Astrocyte of the cerebellum (primary cell): ENCODE measurements at regions not wholly inside any gene's neighbourhood (a gene's known extent, or its start where the extent isn't known, plus 50 kb on each side); places are given as distances from the start of the nearest gene placed in this dataset.
"Not testable (repeated sequence)": the region's sequence is repeated elsewhere in the genome, so short reads cannot be mapped to it uniquely, and the experiment has no call there.

Source experiments
- DNase-seq: peaks from one replicate; pipeline ENCODE4 v3.0.0-alpha.2; 2011; ENCODE audit warnings: low read depth
- H3K4me3 ChIP-seq: 2 replicates; pipeline ENCODE4 v1.5.1; 2011; ENCODE audit warnings: mild to moderate bottlenecking, low read depth, low read length, moderate library complexity
- in situ Hi-C: cut with HindIII; loops from 2 replicates; pipeline ENCODE4 v1.10.0; 2017; ENCODE audit warnings: low sequenced_read_pairs
- TF ChIP-seq, protein P1 (sequence below): IDR thresholded peaks from 2 replicates; pipeline ENCODE4 v1.5.1; 2012; ENCODE audit warnings: low read length, low read depth, moderate library complexity, mild to moderate bottlenecking; ENCODE audit errors: missing control alignments

DNA sequence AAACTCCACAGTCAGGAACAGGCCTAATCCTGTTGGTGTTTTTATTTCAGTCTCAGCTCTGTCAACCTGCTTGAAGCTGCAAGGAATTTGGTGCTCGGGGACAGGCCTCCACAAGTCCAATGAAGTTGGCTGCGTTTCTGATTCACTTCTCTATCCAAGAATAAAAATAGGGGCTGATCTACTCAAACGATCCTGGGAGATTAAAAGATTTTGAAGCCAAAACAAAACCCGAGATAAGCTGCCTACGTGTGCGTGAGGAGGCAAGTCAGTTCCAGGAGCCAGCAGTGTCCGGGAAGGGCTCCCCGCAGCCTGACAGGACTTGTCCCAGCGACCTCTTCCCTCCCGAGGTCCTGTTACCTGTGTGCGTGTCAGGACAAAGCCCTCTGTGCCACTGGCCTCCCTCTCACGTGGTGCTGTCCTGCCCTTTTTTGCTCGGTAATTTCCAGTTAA lies 98.0 kb downstream of the ETS2 start:
- TF ChIP-seq, protein P1, sequence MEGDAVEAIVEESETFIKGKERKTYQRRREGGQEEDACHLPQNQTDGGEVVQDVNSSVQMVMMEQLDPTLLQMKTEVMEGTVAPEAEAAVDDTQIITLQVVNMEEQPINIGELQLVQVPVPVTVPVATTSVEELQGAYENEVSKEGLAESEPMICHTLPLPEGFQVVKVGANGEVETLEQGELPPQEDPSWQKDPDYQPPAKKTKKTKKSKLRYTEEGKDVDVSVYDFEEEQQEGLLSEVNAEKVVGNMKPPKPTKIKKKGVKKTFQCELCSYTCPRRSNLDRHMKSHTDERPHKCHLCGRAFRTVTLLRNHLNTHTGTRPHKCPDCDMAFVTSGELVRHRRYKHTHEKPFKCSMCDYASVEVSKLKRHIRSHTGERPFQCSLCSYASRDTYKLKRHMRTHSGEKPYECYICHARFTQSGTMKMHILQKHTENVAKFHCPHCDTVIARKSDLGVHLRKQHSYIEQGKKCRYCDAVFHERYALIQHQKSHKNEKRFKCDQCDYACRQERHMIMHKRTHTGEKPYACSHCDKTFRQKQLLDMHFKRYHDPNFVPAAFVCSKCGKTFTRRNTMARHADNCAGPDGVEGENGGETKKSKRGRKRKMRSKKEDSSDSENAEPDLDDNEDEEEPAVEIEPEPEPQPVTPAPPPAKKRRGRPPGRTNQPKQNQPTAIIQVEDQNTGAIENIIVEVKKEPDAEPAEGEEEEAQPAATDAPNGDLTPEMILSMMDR: no peak
- H3K4me3 ChIP-seq: no peak overlapping the region
- DNase-seq: no peak
- in situ Hi-C loops: no loop called here

DNA sequence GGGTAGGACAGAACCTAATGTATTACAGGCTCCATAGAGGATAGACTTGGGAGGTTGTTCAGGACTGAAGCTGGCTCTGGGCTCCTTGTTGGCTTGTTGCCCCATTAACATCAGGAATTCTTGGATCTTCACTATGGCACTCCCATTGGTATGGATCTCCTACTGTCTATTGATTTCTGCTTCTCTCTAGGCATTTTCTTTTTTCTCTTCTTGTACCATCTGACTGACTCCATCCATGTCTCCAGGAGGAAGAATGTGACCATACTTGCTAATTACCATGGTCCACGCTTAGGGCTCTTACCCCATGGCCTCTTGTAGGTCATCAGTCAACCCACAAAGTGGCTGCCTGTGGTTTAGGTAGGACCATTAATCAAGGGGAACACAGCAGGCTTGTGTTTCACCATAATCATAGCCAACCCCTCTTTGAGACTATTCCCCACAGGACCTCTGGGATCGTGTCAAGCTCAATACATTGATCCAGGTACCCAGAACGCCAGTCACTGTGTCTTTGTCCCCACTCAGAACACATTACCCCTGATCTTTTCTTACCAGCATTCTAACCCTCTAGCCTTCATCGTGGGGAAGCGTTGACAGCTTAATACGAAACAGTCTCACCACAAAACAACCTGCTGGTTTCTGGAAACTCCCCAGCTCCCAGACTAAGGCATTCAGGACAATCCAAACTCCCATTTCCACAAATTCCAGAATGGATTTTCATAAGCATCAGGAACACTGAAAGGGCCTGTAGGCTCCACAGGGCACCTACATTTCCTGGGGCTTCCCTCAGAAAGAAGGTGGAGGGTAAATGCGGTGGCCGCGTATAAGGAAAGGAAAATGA lies 97.1 kb downstream of the ETS2 start:
- TF ChIP-seq, protein P1: no peak
- in situ Hi-C loops: no loop called here
- no peak overlapping the region for H3K4me3 ChIP-seq
- peak; percentile 32 for DNase-seq

DNA sequence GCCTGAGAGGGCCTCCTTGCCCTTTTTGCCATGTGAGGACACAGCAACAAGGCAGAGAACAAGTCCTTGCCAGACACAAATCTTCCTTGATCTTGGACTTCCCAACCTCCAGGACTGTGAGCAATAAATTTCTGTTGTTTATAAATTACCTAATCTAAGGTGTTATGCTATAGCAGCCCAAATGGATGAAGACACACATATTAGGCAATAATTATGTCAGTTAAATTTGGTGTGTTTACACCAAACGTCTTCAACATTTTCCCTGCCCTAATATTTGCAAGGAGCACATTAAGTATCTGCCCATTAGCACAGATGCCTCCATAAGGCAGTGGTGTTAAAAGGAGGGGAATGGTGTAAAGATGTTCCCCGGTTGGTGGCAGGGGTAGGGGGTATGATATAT lies 94.8 kb downstream of the ETS2 start:
- TF ChIP-seq, protein P1: no peak
- no peak for DNase-seq
- H3K4me3 ChIP-seq: no peak overlapping the region
- in situ Hi-C loops: no loop called here

DNA sequence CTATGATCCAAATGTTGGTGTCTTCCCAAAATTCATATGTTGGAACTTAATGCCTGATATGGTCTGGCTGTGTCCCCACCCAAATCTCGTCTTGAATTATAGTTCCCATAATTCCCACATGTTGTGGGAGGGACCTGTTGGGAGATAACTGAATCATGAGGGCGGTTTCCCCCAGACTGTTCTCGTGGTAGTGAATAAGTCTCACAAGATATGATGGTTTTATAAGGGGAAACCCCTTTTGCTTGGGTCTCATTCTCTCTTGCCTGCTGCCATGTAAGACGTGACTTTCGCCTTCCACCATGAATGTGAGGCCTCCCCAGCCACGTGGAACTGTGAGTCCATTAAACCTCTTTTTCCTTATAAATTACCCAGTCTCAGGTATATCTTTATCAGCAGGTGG lies 94.3 kb downstream of the ETS2 start:
- in situ Hi-C loops, DNase-seq, H3K4me3 ChIP-seq: not testable (repeated sequence)

DNA sequence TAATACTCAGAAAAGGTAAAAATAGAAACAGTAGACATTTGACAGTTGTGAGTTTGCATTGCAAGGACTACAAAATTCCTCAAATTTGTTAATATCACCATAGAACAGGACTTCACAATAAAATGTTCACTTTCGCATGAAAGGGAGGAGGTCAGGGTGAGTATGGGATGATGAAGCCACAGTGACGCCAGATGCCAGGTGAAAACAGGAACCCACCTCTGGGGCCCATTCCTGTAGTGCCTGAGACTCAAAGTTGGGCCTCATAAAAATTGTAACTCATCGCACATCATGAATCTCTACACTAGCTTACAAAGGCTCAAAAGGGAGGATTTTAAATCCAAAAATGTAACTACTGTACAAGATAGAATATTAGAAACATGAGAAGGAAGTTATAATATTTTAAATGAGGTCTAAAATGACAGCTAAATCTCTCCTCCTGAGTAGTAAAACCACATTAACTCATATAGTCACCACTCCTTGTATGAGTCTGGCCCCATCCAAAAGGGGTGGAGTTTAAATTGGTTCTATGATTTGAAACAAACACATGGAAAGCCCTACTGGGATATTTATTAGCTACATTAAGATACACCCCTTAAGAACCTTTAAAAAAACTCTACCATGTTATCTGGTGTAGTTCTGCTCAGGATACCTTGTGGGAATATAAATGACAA lies 93.7 kb downstream of the ETS2 start:
- in situ Hi-C loops: no loop called here
- no peak for DNase-seq
- TF ChIP-seq, protein P1: no peak
- H3K4me3 ChIP-seq: no peak overlapping the region

DNA sequence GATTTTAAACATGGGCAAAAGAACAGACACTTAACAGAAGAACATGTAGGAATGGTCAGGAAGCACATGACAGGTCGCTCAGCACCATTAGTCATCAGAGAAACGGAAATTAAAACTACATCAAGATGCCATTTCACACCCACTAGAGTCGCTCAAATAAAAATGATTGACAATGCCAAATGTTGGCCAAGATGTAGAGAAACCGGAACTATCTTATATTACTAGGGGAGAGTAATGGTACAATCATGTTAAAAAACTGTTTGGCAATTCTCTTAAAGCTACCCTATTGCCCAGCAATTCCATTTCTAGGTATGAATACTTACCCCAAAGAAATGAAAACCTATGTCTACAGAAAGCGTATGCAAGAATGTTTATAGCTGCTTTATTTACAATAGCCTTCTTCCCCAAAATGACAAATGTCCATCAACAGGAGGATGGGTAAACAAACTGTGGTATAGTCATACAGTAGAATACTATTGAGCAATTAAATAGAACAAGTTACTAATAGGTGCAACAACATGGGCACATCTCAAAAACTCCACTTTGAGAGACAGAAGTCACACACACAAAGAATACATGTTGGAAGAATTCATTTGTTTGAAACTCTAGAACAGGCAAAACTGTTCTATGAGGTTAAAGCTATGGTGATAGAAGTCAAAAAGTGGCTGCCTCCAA lies 92.8 kb downstream of the ETS2 start:
- no peak for DNase-seq
- in situ Hi-C loops: no loop called here
- TF ChIP-seq, protein P1: no peak
- no peak overlapping the region for H3K4me3 ChIP-seq
